H9 (cell line): ENCODE measurements at regions not wholly inside any gene's neighbourhood (a gene's known extent, or its start where the extent isn't known, plus 50 kb on each side); places are given as distances from the start of the nearest gene placed in this dataset.

ENCODE experiments used
- DNase-seq: peaks from one replicate; pipeline ENCODE4 v3.0.0-alpha.2; 2017
- H2AFZ ChIP-seq: one replicate; pipeline ENCODE4 v1.6.1; 2013; ENCODE audit warnings: mild to moderate bottlenecking, low read length, control low read depth, moderate library complexity
- H2AK5ac ChIP-seq: 2 replicates; pipeline ENCODE4 v1.6.1; 2013; ENCODE audit warnings: low read length, control low read depth, mixed read lengths; ENCODE audit not compliant: insufficient read length
- H2BK120ac ChIP-seq: one replicate; pipeline ENCODE4 v1.6.1; 2013; ENCODE audit warnings: low read depth, mild to moderate bottlenecking, low read length, control low read depth, inconsistent platforms; ENCODE audit not compliant: poor library complexity, severe bottlenecking
- H2BK12ac ChIP-seq: 2 replicates; pipeline ENCODE4 v1.6.1; 2013; ENCODE audit warnings: low read length, control low read depth, mixed read lengths, low read depth; ENCODE audit not compliant: insufficient read length
- H2BK15ac ChIP-seq: 2 replicates; pipeline ENCODE4 v1.6.1; 2013; ENCODE audit warnings: low read depth, low read length, control low read depth
- H2BK20ac ChIP-seq: one replicate; pipeline ENCODE4 v1.6.1; 2013; ENCODE audit warnings: low read depth, mild to moderate bottlenecking, low read length, control low read depth, inconsistent platforms; ENCODE audit not compliant: poor library complexity, severe bottlenecking
- H2BK5ac ChIP-seq: 2 replicates; pipeline ENCODE4 v1.6.1; 2013; ENCODE audit warnings: low read length, control low read depth, mixed read lengths; ENCODE audit not compliant: insufficient read length
- H3K14ac ChIP-seq: 2 replicates; pipeline ENCODE4 v1.6.1; 2013; ENCODE audit warnings: low read length, control low read depth; ENCODE audit not compliant: insufficient read depth
- H3K18ac ChIP-seq: 2 replicates; pipeline ENCODE4 v1.6.1; 2013; ENCODE audit warnings: low read depth, mild to moderate bottlenecking, mixed read lengths, low read length, control low read depth; ENCODE audit not compliant: insufficient read length
- H3K23ac ChIP-seq: 2 replicates; pipeline ENCODE4 v1.6.1; 2013; ENCODE audit warnings: low read length, control low read depth, mixed read lengths, low read depth; ENCODE audit not compliant: insufficient read length
- H3K23me2 ChIP-seq: 2 replicates; pipeline ENCODE4 v1.6.1; 2013; ENCODE audit warnings: low read depth, mild to moderate bottlenecking, mixed read lengths, low read length, control low read depth; ENCODE audit not compliant: insufficient read length, poor library complexity, severe bottlenecking
- H3K27ac ChIP-seq: 2 replicates; pipeline ENCODE4 v1.5.1; 2013; ENCODE audit warnings: low read length, control low read depth, mixed read lengths, low read depth; ENCODE audit not compliant: insufficient read length
- H3K27me3 ChIP-seq: 2 replicates; pipeline ENCODE4 v1.6.1; 2013; ENCODE audit warnings: low read length, control low read depth, inconsistent platforms; ENCODE audit not compliant: insufficient read depth
- H3K4ac ChIP-seq: 2 replicates; pipeline ENCODE4 v1.6.1; 2013; ENCODE audit warnings: low read depth, mild to moderate bottlenecking, control low read depth, inconsistent platforms, low read length, moderate library complexity
- H3K4me1 ChIP-seq: 2 replicates; pipeline ENCODE4 v1.6.1; 2013; ENCODE audit warnings: low read length, control low read depth, inconsistent platforms; ENCODE audit not compliant: insufficient read depth
- H3K4me2 ChIP-seq: 2 replicates; pipeline ENCODE4 v1.6.1; 2013; ENCODE audit warnings: low read length, control low read depth, mixed read lengths; ENCODE audit not compliant: insufficient read length, insufficient read depth
- H3K56ac ChIP-seq: 2 replicates; pipeline ENCODE4 v1.6.1; 2013; ENCODE audit warnings: low read depth, mild to moderate bottlenecking, mixed read lengths, low read length, control low read depth; ENCODE audit not compliant: insufficient read length
- H3K79me1 ChIP-seq: 2 replicates; pipeline ENCODE4 v1.6.1; 2013; ENCODE audit warnings: low read depth, mild to moderate bottlenecking, moderate library complexity, low read length, control low read depth, inconsistent platforms; ENCODE audit not compliant: insufficient read depth, poor library complexity, severe bottlenecking
- H3K79me2 ChIP-seq: 2 replicates; pipeline ENCODE4 v1.6.1; 2013; ENCODE audit warnings: low read length, control low read depth, inconsistent platforms; ENCODE audit not compliant: insufficient read depth
- H3K9ac ChIP-seq: 2 replicates; pipeline ENCODE4 v1.6.1; 2013; ENCODE audit warnings: low read length, control low read depth, mixed read lengths; ENCODE audit not compliant: insufficient read length; ENCODE audit errors: extremely low read depth
- H3K9me3 ChIP-seq: one replicate; pipeline ENCODE4 v1.6.1; 2013; ENCODE audit warnings: low read depth, low read length, inconsistent platforms; ENCODE audit not compliant: control insufficient read depth
- H3T11ph ChIP-seq: one replicate; pipeline ENCODE4 v1.6.1; 2013; ENCODE audit warnings: mild to moderate bottlenecking, low read length, control low read depth, inconsistent platforms
- H4K20me1 ChIP-seq: one replicate; pipeline ENCODE4 v1.6.1; 2013; ENCODE audit not compliant: control insufficient read depth, insufficient read length, insufficient read depth
- H4K5ac ChIP-seq: 2 replicates; pipeline ENCODE4 v1.6.1; 2013; ENCODE audit warnings: low read depth, mild to moderate bottlenecking, mixed read lengths, low read length, control low read depth; ENCODE audit not compliant: insufficient read length
- H4K8ac ChIP-seq: replicated peaks from 2 replicates; pipeline ENCODE4 v1.6.1; 2013; ENCODE audit warnings: low read length, control low read depth, mixed read lengths, low read depth; ENCODE audit not compliant: insufficient read length
- H4K91ac ChIP-seq: 2 replicates; pipeline ENCODE4 v1.6.1; 2013; ENCODE audit warnings: low read depth, mild to moderate bottlenecking, moderate library complexity, mixed read lengths, low read length, control low read depth; ENCODE audit not compliant: insufficient read length
- H3K27ac Mint-ChIP-seq, 3 experiments: 2 replicates in 2 of 3; 3 replicates in 1 of 3; pipeline ENCODE4 v1.8.0; 2020 to 2021; ENCODE audit warnings: mixed read lengths in 3 of 3, mild to moderate bottlenecking in 1 of 3, moderate library complexity in 1 of 3
- H3K27me3 Mint-ChIP-seq: 2 replicates; pipeline ENCODE4 v1.8.0; 2021; ENCODE audit warnings: low read depth, mild to moderate bottlenecking, moderate library complexity, mixed read lengths
- H3K36me3 Mint-ChIP-seq, 3 experiments: 2 replicates in 2 of 3; 3 replicates in 1 of 3; pipeline ENCODE4 v1.8.0; 2020 to 2021; ENCODE audit warnings: low read depth in 3 of 3, mixed read lengths in 3 of 3; ENCODE audit not compliant: insufficient read depth in 1 of 3
- H3K4me1 Mint-ChIP-seq, 2 experiments: 2 replicates each; pipeline ENCODE4 v1.8.0; 2020; ENCODE audit warnings: mixed read lengths in 2 of 2
- H3K4me3 Mint-ChIP-seq, 2 experiments: 2 replicates in 1 of 2; 3 replicates in 1 of 2; pipeline ENCODE4 v1.8.0; 2020 to 2021; ENCODE audit warnings: mild to moderate bottlenecking in 2 of 2, mixed read lengths in 2 of 2, moderate library complexity in 1 of 2
- H3K9me3 Mint-ChIP-seq, 2 experiments: 2 replicates in 1 of 2; 3 replicates in 1 of 2; pipeline ENCODE4 v1.8.0; 2020; ENCODE audit warnings: mild to moderate bottlenecking in 2 of 2, mixed read lengths in 2 of 2, moderate library complexity in 1 of 2
- WGBS: extraction: QIAGEN DNeasy Blood & Tissue Kit; methylation state at CpG from one replicate; pipeline ENCODE4 v1.1.7; 2013; ENCODE audit warnings: missing lambda C conversion rate, low lambda C conversion rate, mixed read lengths; ENCODE audit not compliant: insufficient read length; ENCODE audit errors: extremely low coverage; 5-methylcytosine and 5-hydroxymethylcytosine counted together
- TF ChIP-seq, protein P1 (sequence below): fragments of 200-600 bp; sonication (generic); conservative IDR thresholded peaks from 3 replicates; pipeline ENCODE4 v1.8.0; 2021; ENCODE audit warnings: antibody characterized with exemption, mild to moderate bottlenecking

DNA sequence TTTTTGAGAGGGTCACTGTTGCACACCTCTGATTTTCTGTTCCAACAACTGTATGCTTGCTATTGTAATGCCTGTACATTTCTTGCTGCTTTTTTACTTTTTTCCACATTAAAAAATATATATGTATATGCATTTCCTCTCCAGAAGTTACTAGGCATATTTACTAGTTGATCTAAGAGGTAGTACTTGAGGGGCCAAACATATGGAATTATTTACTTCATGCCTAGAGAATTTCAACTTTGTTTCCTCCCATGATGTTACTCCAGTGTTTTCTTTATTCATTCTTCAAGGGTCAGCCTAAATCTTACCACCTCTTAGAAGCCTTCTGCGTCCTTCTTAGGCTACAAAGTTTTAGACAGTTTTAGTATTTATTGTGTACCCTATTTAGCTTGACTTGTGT is 122.7 kb downstream of the NMUR2 start:
- Mint-ChIP-seq H3K27me3 (no peaks in the 10 kb centered on the region; the same call in none of the 2 replicates), H3K36me3 (no peaks in the 10 kb centered on the region), H3K9me3 (peaks cover 0 to 6% of the 10 kb centered on the region in 2 experiments; a peak in 2 of 5 replicates), H3K27ac (no peak overlapping the region), H3K4me1 (peaks cover 0 to 4% of the 10 kb centered on the region in 2 experiments; a peak in 2 of 4 replicates), H3K4me3 (no peak overlapping the region)
- Histone ChIP-seq H3K14ac (no peak overlapping the region), H3K18ac (no peak overlapping the region), H3K79me2 (no peaks in the 10 kb centered on the region), H3K4me2 (no peak overlapping the region), H3K9me3 (no peaks in the 10 kb centered on the region), H3K56ac (no peak overlapping the region), H4K5ac (no peak overlapping the region), H2BK15ac (no peak overlapping the region), H2AFZ (no peak overlapping the region), H4K91ac (no peak overlapping the region), H4K20me1 (no peaks in the 10 kb centered on the region), H3K4ac (no peak overlapping the region), H3K79me1 (no peaks in the 10 kb centered on the region), H4K8ac (no peak overlapping the region), H2BK20ac (no peak overlapping the region), H3K27me3 (no peaks in the 10 kb centered on the region), H2BK5ac (no peak overlapping the region), H3K23ac (no peak overlapping the region), H3K27ac (no peak overlapping the region), H2BK12ac (no peak overlapping the region), H3T11ph (no peak overlapping the region), H3K9ac (no peak overlapping the region), H2AK5ac (no peak overlapping the region), H2BK120ac (no peak overlapping the region), H3K4me1 (no peaks in the 10 kb centered on the region), H3K23me2 (no peaks in the 10 kb centered on the region)
- TF ChIP-seq, protein P1, sequence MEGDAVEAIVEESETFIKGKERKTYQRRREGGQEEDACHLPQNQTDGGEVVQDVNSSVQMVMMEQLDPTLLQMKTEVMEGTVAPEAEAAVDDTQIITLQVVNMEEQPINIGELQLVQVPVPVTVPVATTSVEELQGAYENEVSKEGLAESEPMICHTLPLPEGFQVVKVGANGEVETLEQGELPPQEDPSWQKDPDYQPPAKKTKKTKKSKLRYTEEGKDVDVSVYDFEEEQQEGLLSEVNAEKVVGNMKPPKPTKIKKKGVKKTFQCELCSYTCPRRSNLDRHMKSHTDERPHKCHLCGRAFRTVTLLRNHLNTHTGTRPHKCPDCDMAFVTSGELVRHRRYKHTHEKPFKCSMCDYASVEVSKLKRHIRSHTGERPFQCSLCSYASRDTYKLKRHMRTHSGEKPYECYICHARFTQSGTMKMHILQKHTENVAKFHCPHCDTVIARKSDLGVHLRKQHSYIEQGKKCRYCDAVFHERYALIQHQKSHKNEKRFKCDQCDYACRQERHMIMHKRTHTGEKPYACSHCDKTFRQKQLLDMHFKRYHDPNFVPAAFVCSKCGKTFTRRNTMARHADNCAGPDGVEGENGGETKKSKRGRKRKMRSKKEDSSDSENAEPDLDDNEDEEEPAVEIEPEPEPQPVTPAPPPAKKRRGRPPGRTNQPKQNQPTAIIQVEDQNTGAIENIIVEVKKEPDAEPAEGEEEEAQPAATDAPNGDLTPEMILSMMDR = no peak
- WGBS = no CpG with 5 or more reads among the region's 1 CpG
- DNase-seq = no peak
